ENCODE measurements at regions not wholly inside any gene's neighbourhood (a gene's known extent, or its start where the extent isn't known, plus 50 kb on each side); places are given as distances from the start of the nearest gene placed in this dataset.

GRCh38 chr1:230550428-230550827 is 91.9 kb upstream of the COG2 start:
- no peak for DNase-seq (ENCODE audit: low spot score)
- Histone ChIP-seq H3K9me3 (ENCODE audit: control insufficient read depth in 4 of 4, low read length in 3 of 4) (no peaks in the 10 kb centered on the region), H3K27ac (ENCODE audit: low read depth in 1 of 2, low read length in 2 of 2) (no peak overlapping the region), H3K9ac (ENCODE audit: low read depth in 1 of 2, low read length in 2 of 2) (no peak overlapping the region), H3K4me1 (ENCODE audit: control insufficient read depth in 4 of 4, insufficient read depth in 4 of 4, low read length in 3 of 4) (no peaks in the 10 kb centered on the region), H3K4me3 (ENCODE audit: low read depth in 1 of 3, low read length in 3 of 3) (no peak overlapping the region), H3K27me3 (ENCODE audit: control insufficient read depth in 4 of 4, insufficient read depth in 4 of 4, low read length in 3 of 4) (no peaks in the 10 kb centered on the region), H3K36me3 (ENCODE audit: control insufficient read depth in 4 of 4, insufficient read depth in 3 of 4, low read depth in 1 of 4, low read length in 3 of 4) (no peaks in the 10 kb centered on the region)
- 59% methylated on average over 1 of the region's 1 CpG for WGBS
- TF ChIP-seq GABPA (IDR thresholded peaks at IDR 0.05 in 1 of 2, conservative IDR thresholded peaks at IDR 0.05 in 1 of 2) (no peak), REST (IDR thresholded peaks at IDR 0.05) (no peak), NR2F2 (IDR thresholded peaks at IDR 0.05) (no peak), TAF1 (conservative IDR thresholded peaks at IDR 0.05) (no peak), CTCF (IDR thresholded peaks at IDR 0.05; ENCODE audit: low read depth, low read length, missing input control) (no peak), HNF4G (IDR thresholded peaks at IDR 0.05) (no peak), YY1 (IDR thresholded peaks at IDR 0.05) (no peak), HNF4A (conservative IDR thresholded peaks at IDR 0.05) (no peak), EGR1 (IDR thresholded peaks at IDR 0.05; ENCODE audit: low read depth in 2 of 2) (no peak), ZBTB33 (IDR thresholded peaks at IDR 0.05) (no peak), RXRA (IDR thresholded peaks at IDR 0.05) (no peak), JUND (IDR thresholded peaks at IDR 0.05) (no peak), FOXA1 (IDR thresholded peaks at IDR 0.05) (no peak), SP1 (IDR thresholded peaks at IDR 0.05) (no peak), RAD21 (IDR thresholded peaks at IDR 0.05) (no peak), FOXA2 (IDR thresholded peaks at IDR 0.05) (no peak)
- TF ChIP-seq, protein P1, sequence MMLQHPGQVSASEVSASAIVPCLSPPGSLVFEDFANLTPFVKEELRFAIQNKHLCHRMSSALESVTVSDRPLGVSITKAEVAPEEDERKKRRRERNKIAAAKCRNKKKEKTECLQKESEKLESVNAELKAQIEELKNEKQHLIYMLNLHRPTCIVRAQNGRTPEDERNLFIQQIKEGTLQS (IDR thresholded peaks at IDR 0.05), result no peak
- TF ChIP-seq, protein P2, sequence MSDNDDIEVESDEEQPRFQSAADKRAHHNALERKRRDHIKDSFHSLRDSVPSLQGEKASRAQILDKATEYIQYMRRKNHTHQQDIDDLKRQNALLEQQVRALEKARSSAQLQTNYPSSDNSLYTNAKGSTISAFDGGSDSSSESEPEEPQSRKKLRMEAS (IDR thresholded peaks at IDR 0.05), result no peak
